HepG2 (cell line): ENCODE measurements at regions not wholly inside any gene's neighbourhood (a gene's known extent, or its start where the extent isn't known, plus 50 kb on each side); places are given as distances from the start of the nearest gene placed in this dataset.

ENCODE experiments used
- ATAC-seq: fragments of 200-7000 bp; cut with Tn5 transposase; 3 replicates; pipeline ENCODE4 v1.9.1; 2020; ENCODE audit warnings: mild to moderate bottlenecking, moderate library complexity
- BruUV-seq: library from RNA; stranded (reverse); fragments of 400-500 nt; replicated peaks from 2 replicates; lab custom pipeline; 2021; lab: Mats Ljungman, UMichigan
- CTCF ChIA-PET: fragments of 300-600 bp; formaldehyde crosslinking; extraction: SDS; loops from one replicate; lab custom pipeline; 2021; ENCODE audit warnings: low total read pairs, inconsistent platforms, low intra/inter-chr PET ratio; lab: Yijun Ruan, JAX
- POLR2A ChIA-PET: fragments of 350-600 bp; sonication (Branson Sonifier 250); formaldehyde crosslinking; loops from one replicate; lab custom pipeline; 2020; ENCODE audit warnings: antibody characterized with exemption, inconsistent platforms; lab: Yijun Ruan, JAX
- DNase-seq: peaks from one replicate; pipeline ENCODE4 v3.0.0-alpha.2; 2015; ENCODE audit warnings: low spot score
- FAIRE-seq: peaks from 3 replicates; lab custom pipeline; 2011; peaks lifted over from hg19 to GRCh38; lab: Jason Lieb, UNC
- H2AFZ ChIP-seq: one replicate; pipeline ENCODE4 v1.6.1; 2011; ENCODE audit warnings: low read length, inconsistent platforms
- H3K27ac ChIP-seq: fragments of 300-600 bp; 3 replicates; pipeline ENCODE4 v1.8.0; 2011; ENCODE audit warnings: mixed run types, mild to moderate bottlenecking, mixed read lengths, low read length, inconsistent platforms; ENCODE audit not compliant: insufficient read depth; ENCODE audit errors: extremely low read length
- H3K27me3 ChIP-seq, 2 experiments: fragments of 200-600 bp in 1 of 2; 2 replicates in 1 of 2; 3 replicates in 1 of 2; pipeline versions ENCODE4 v1.6.0 to v1.8.0; 2011; ENCODE audit warnings: low read length in 2 of 2, mild to moderate bottlenecking in 2 of 2, moderate library complexity in 2 of 2, inconsistent platforms in 1 of 2; ENCODE audit not compliant: insufficient read depth in 2 of 2, control insufficient read depth in 1 of 2
- H3K36me3 ChIP-seq, 2 experiments: fragments of 200-600 bp in 1 of 2; replicated peaks in 1 of 2; 2 replicates in 1 of 2; 3 replicates in 1 of 2; pipeline versions ENCODE4 v1.5.1 to v1.8.0; 2011; ENCODE audit warnings: low read length in 2 of 2, inconsistent platforms in 1 of 2; ENCODE audit not compliant: insufficient read depth in 2 of 2, control insufficient read depth in 1 of 2
- H3K4me1 ChIP-seq: 2 replicates; pipeline ENCODE4 v1.5.1; 2012; ENCODE audit warnings: low read length, inconsistent platforms; ENCODE audit not compliant: insufficient read depth
- H3K4me2 ChIP-seq: 2 replicates; pipeline ENCODE4 v1.6.0; 2011; ENCODE audit warnings: low read depth, low read length, inconsistent platforms
- H3K4me3 ChIP-seq, 3 experiments: fragments of 200-600 bp in 1 of 3; sonication (generic), shearing (Covaris generic) in 1 of 3; replicated peaks in 1 of 3; 2 replicates each; pipeline ENCODE4 v1.5.1; 2011 to 2016; ENCODE audit warnings: low read length in 3 of 3, inconsistent platforms in 2 of 3, low read depth in 2 of 3, mild to moderate bottlenecking in 2 of 3, control low read depth in 1 of 3, mixed read lengths in 1 of 3; ENCODE audit not compliant: insufficient read depth in 1 of 3
- H3K79me2 ChIP-seq: one replicate; pipeline ENCODE4 v1.6.1; 2011; ENCODE audit warnings: low read length, inconsistent platforms; ENCODE audit not compliant: insufficient read depth
- H3K9ac ChIP-seq: 2 replicates; pipeline ENCODE4 v1.6.0; 2011; ENCODE audit warnings: mild to moderate bottlenecking, low read depth, low read length, inconsistent platforms; ENCODE audit not compliant: insufficient read depth
- H3K9me3 ChIP-seq: 2 replicates; pipeline ENCODE4 v1.5.1; 2012; ENCODE audit warnings: mild to moderate bottlenecking, low read length
- H4K20me1 ChIP-seq: 2 replicates; pipeline ENCODE4 v1.6.0; 2011; ENCODE audit warnings: inconsistent platforms, mild to moderate bottlenecking, low read length, moderate library complexity; ENCODE audit not compliant: insufficient read depth
- FOSL1 ChIP-seq: sonication (generic); formaldehyde crosslinking; IDR thresholded peaks from 2 replicates; pipeline ENCODE4 v1.9.0; 2021; ENCODE audit warnings: missing genetic modification reagents, borderline replicate concordance
- GTF2F1 ChIP-seq: fragments of 150-350 bp; IDR thresholded peaks from 2 replicates; pipeline ENCODE4 v1.6.1; 2014; ENCODE audit warnings: low read length
- KAT7 ChIP-seq: IDR thresholded peaks from 2 replicates; pipeline ENCODE4 v1.6.1; 2018; ENCODE audit warnings: borderline replicate concordance, missing compliant biosample characterization
- PLRG1 ChIP-seq: fragments of 450-650 bp; conservative IDR thresholded peaks from 2 replicates; pipeline ENCODE4 v1.6.1; 2016
- SIN3A ChIP-seq: IDR thresholded peaks from 2 replicates; pipeline ENCODE4 v1.6.1; 2011; ENCODE audit warnings: low read depth, mild to moderate bottlenecking, control low read depth, low read length, borderline replicate concordance
- THAP11 ChIP-seq: IDR thresholded peaks from 2 replicates; pipeline ENCODE4 v1.6.1; 2016; ENCODE audit warnings: missing biosample characterization, missing genetic modification reagents
- ZNF263 ChIP-seq: sonication (generic); formaldehyde crosslinking; IDR thresholded peaks from 2 replicates; pipeline ENCODE4 v1.4.0; 2020; ENCODE audit warnings: missing genetic modification reagents
- ZNF605 ChIP-seq: sonication (generic); formaldehyde crosslinking; IDR thresholded peaks from 2 replicates; pipeline ENCODE4 v1.8.0; 2022; ENCODE audit warnings: mild to moderate bottlenecking, missing genetic modification reagents
- ZNF607 ChIP-seq: sonication (generic); formaldehyde crosslinking; IDR thresholded peaks from 2 replicates; pipeline ENCODE4 v1.5.1; 2020; ENCODE audit warnings: missing genetic modification reagents, mild to moderate bottlenecking, borderline replicate concordance
- ZNF652 ChIP-seq: IDR thresholded peaks from 2 replicates; pipeline ENCODE4 v1.6.1; 2016; ENCODE audit warnings: low read depth, borderline replicate concordance
- ZNF740 ChIP-seq: sonication (generic); formaldehyde crosslinking; IDR thresholded peaks from 2 replicates; pipeline ENCODE4 v1.4.0; 2020; ENCODE audit warnings: missing genetic modification reagents
- WGBS: methylation state at CpG from one replicate; pipeline ENCODE4 v1.1.6; 2017; ENCODE audit warnings: low lambda C conversion rate; 5-methylcytosine and 5-hydroxymethylcytosine counted together
- in situ Hi-C: cut with HindIII; loops from 2 replicates; pipeline ENCODE4 v1.10.0; 2017; ENCODE audit warnings: low pct_unique_long_range_greater_than_20kb; ENCODE audit not compliant: extremely low pct_ligation_motif_present
- intact Hi-C: fragments of 100-400 bp; cut with micrococcal nuclease; formaldehyde crosslinking; loops from one replicate; pipeline ENCODE4 v1.10.0; 2022; ENCODE audit not compliant: unreplicated experiment
- TF ChIP-seq, protein P1 (sequence below): IDR thresholded peaks from 2 replicates; pipeline ENCODE4 v1.6.1; 2016

DNA sequence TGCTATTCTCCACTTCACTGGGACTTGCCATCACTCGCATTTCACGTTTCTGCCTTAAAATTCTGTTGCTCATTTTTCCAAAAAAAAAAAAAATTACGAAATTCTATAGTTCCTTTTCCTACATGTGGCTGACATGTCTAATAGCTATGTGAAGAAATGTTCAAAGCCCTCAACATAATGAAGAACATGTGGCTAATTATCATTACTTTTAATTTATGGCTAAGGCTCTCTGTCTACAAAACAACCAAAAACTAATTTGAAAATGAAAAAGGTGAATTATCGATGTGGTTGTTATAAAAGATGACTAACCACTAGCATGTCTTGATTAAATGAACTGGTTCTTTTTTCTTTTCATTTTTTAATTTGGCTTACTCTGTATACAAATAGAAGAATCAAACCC lies 940.0 kb downstream of the EFNB2 start:
- H3K4me3 ChIP-seq = no peak overlapping the region
- no peak overlapping the region for H2AFZ ChIP-seq
- in situ Hi-C loops (no loop called here), intact Hi-C loops (no loop called here)
- ATAC-seq (no peak), FAIRE-seq (no peak), DNase-seq (no peak)
- peaks cover 42% of the 10 kb centered on the region for H3K9me3 ChIP-seq
- no peaks in the 10 kb centered on the region for H3K4me1 ChIP-seq
- WGBS = 0% methylated on average over 4 of the region's 4 CpGs
- BruUV-seq = no TSS peak
- no peak overlapping the region for H3K27ac ChIP-seq
- H3K27me3 ChIP-seq = no peaks in the 10 kb centered on the region
- CTCF ChIA-PET = no interaction called here
- H3K9ac ChIP-seq = no peak overlapping the region
- no peak overlapping the region for H3K4me2 ChIP-seq
- H3K79me2 ChIP-seq = no peaks in the 10 kb centered on the region
- H4K20me1 ChIP-seq = no peaks in the 10 kb centered on the region
- H3K36me3 ChIP-seq = no peaks in the 10 kb centered on the region
- TF ChIP-seq, protein P1, sequence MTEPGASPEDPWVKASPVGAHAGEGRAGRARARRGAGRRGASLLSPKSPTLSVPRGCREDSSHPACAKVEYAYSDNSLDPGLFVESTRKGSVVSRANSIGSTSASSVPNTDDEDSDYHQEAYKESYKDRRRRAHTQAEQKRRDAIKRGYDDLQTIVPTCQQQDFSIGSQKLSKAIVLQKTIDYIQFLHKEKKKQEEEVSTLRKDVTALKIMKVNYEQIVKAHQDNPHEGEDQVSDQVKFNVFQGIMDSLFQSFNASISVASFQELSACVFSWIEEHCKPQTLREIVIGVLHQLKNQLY = no peak
- TF ChIP-seq PLRG1 = no peak
- TF ChIP-seq THAP11 (CRISPR knock-in tag) = no peak
- TF ChIP-seq ZNF607 = no peak
- no peak for TF ChIP-seq ZNF605 (CRISPR knock-in tag)
- TF ChIP-seq ZNF740 (CRISPR knock-in tag) = no peak
- no peak for TF ChIP-seq FOSL1 (CRISPR knock-in tag)
- TF ChIP-seq KAT7 (CRISPR knock-in tag) = no peak
- no peak for TF ChIP-seq ZNF263 (CRISPR knock-in tag)
- no peak for TF ChIP-seq SIN3A
- no peak for TF ChIP-seq ZNF652 (CRISPR knock-in tag)
- TF ChIP-seq GTF2F1 = no peak
- POLR2A ChIA-PET = no interaction called here
